ENCODE measurements at regions not wholly inside any gene's neighbourhood (a gene's known extent, or its start where the extent isn't known, plus 50 kb on each side); places are given as distances from the start of the nearest gene placed in this dataset.
A peak's percentile ranks its signal among the peaks of the same experiment; 100 is the strongest.
"Not testable (repeated sequence)": the region's sequence is repeated elsewhere in the genome, so short reads cannot be mapped to it uniquely, and the experiment has no call there.

- CTCF ChIA-PET = interaction anchor here (1.1 to 1.5 kb wide), 2 partner anchors 141 to 165 kb away, joined by 3 to 4 read pairs; no protein-coding TSS in a partner anchor
- POLR2A ChIA-PET = interaction anchor here (0.6 to 1.2 kb wide), 2 partner anchors 164 to 277 kb away, joined by 3 to 4 read pairs; partner anchors contain the start of gene CXCR4
- no peaks in the 10 kb centered on the region for H3K36me3 ChIP-seq (replicated peaks in 1 of 2; ENCODE audit: control insufficient read depth in 1 of 2, insufficient read depth in 2 of 2, low read length in 1 of 2)
- no peak overlapping the region for H3K9ac ChIP-seq
- TF ChIP-seq YY1 (IDR thresholded peaks at IDR 0.05; ENCODE audit: low read depth) (no peak), MXI1 (IDR thresholded peaks at IDR 0.05; ENCODE audit: low read depth, low read length) (no peak), RFX5 (IDR thresholded peaks at IDR 0.05; ENCODE audit: low read length) (no peak), PBX3 (IDR thresholded peaks at IDR 0.05) (no peak), EP300 (IDR thresholded peaks at IDR 0.05; ENCODE audit: borderline replicate concordance in 1 of 2, low read depth in 1 of 2, low read length in 1 of 2) (no peak), NFIC (IDR thresholded peaks at IDR 0.05; ENCODE audit: borderline replicate concordance) (no peak), ZBTB33 (IDR thresholded peaks at IDR 0.05; ENCODE audit: borderline replicate concordance, low read depth) (no peak), GABPA (IDR thresholded peaks at IDR 0.05; ENCODE audit: low read depth) (no peak)
- H3K27me3 ChIP-seq (ENCODE audit: insufficient read depth) = no peaks in the 10 kb centered on the region
- no peaks in the 10 kb centered on the region for H3F3A ChIP-seq (replicated peaks; ENCODE audit: insufficient read depth)
- no peaks in the 10 kb centered on the region for H3K9me2 ChIP-seq
- H3K79me2 ChIP-seq (ENCODE audit: insufficient read depth) = no peaks in the 10 kb centered on the region
- H3K4me1 ChIP-seq (ENCODE audit: control insufficient read depth in 1 of 2, insufficient read depth in 2 of 2, low read depth in 1 of 2, low read length in 1 of 2) = peaks cover 0 to 12% of the 10 kb centered on the region in 2 experiments; a peak in 1 of 4 replicates
- H3K4me3 ChIP-seq (ENCODE audit: low read depth in 2 of 2, low read length in 1 of 2) = no peak overlapping the region
- H4K20me1 ChIP-seq (ENCODE audit: insufficient read depth) = no peaks in the 10 kb centered on the region
- H3K27ac ChIP-seq (ENCODE audit: low read depth in 2 of 2, low read length in 1 of 2) = no peak overlapping the region
- no peaks in the 10 kb centered on the region for H3K9me3 ChIP-seq
- DNase-seq = no peak
- H3K4me2 ChIP-seq = no peak overlapping the region
- WGBS (ENCODE audit: low lambda C conversion rate) = 16% methylated on average over 6 of the region's 6 CpGs
- H2AFZ ChIP-seq (ENCODE audit: low read depth) = no peak overlapping the region
Observed at GRCh38 chr2:136282251-136282650, 164.3 kb upstream of the CXCR4 start.

GRCh38 chr2:136281281-136282114 lies 163.5 kb upstream of the CXCR4 start:
- Histone ChIP-seq H3K4me2 (no peak overlapping the region), H2AFZ (ENCODE audit: low read depth) (no peak overlapping the region), H3K9me3 (no peaks in the 10 kb centered on the region), H4K20me1 (ENCODE audit: insufficient read depth) (no peaks in the 10 kb centered on the region), H3F3A (replicated peaks; ENCODE audit: insufficient read depth) (no peaks in the 10 kb centered on the region), H3K27ac (ENCODE audit: low read depth in 2 of 2, low read length in 1 of 2) (no peak overlapping the region), H3K9me2 (no peaks in the 10 kb centered on the region), H3K4me1 (ENCODE audit: control insufficient read depth in 1 of 2, insufficient read depth in 2 of 2, low read depth in 1 of 2, low read length in 1 of 2) (peaks cover 0 to 12% of the 10 kb centered on the region in 2 experiments; a peak in 1 of 4 replicates), H3K27me3 (ENCODE audit: insufficient read depth) (no peaks in the 10 kb centered on the region), H3K4me3 (ENCODE audit: low read depth in 2 of 2, low read length in 1 of 2) (no peak overlapping the region), H3K36me3 (replicated peaks in 1 of 2; ENCODE audit: control insufficient read depth in 1 of 2, insufficient read depth in 2 of 2, low read length in 1 of 2) (no peaks in the 10 kb centered on the region), H3K79me2 (ENCODE audit: insufficient read depth) (no peaks in the 10 kb centered on the region), H3K9ac (no peak overlapping the region)
- ChIA-PET CTCF (interaction anchor here (1.1 to 1.5 kb wide), 2 partner anchors 142 to 164 kb away, joined by 3 to 4 read pairs; no protein-coding TSS in a partner anchor), POLR2A (interaction anchor here (0.6 to 1.2 kb wide), 2 partner anchors 163 to 277 kb away, joined by 3 to 4 read pairs; partner anchors contain the start of gene CXCR4)
- 34% methylated on average over 17 of the region's 17 CpGs for WGBS (ENCODE audit: low lambda C conversion rate)
- peak; percentile 62 for DNase-seq
- TF ChIP-seq POLR2AphosphoS5 (IDR thresholded peaks at IDR 0.05; ENCODE audit: low read depth, low read length) (no peak), CHD2 (IDR thresholded peaks at IDR 0.05; ENCODE audit: low read length, partially characterized antibody) (no peak), TAF1 (IDR thresholded peaks at IDR 0.05; ENCODE audit: borderline replicate concordance, low read depth, low read length) (no peak), GATA2 (CRISPR knock-in tag; IDR thresholded peaks at IDR 0.05) (peak; percentile 93), MAX (IDR thresholded peaks at IDR 0.05; ENCODE audit: low read depth) (no peak), USF2 (IDR thresholded peaks at IDR 0.05; ENCODE audit: borderline replicate concordance, low read depth, low read length) (no peak), SIN3A (IDR thresholded peaks at IDR 0.05; ENCODE audit: borderline replicate concordance, low read depth, low read length) (no peak), YY1 (IDR thresholded peaks at IDR 0.05; ENCODE audit: low read depth) (no peak), TEAD4 (IDR thresholded peaks at IDR 0.05; ENCODE audit: borderline replicate concordance, insufficient read depth) (no peak), EP300 (IDR thresholded peaks at IDR 0.05; ENCODE audit: borderline replicate concordance in 1 of 2, low read depth in 1 of 2, low read length in 1 of 2) (peak in 1 of 2 experiments; percentile 46; a peak in 1 of 4 replicates), FOSL2 (IDR thresholded peaks at IDR 0.05; ENCODE audit: borderline replicate concordance, low read depth) (no peak)

- POLR2A ChIA-PET; H3K4me1 ChIP-seq (ENCODE audit: control insufficient read depth in 1 of 2, insufficient read depth in 2 of 2, low read depth in 1 of 2, low read length in 1 of 2); H3K36me3 ChIP-seq (replicated peaks in 1 of 2; ENCODE audit: control insufficient read depth in 1 of 2, insufficient read depth in 2 of 2, low read length in 1 of 2); DNase-seq; H3K27ac ChIP-seq (ENCODE audit: low read depth in 2 of 2, low read length in 1 of 2); H3K79me2 ChIP-seq (ENCODE audit: insufficient read depth); H3K9me2 ChIP-seq; H4K20me1 ChIP-seq (ENCODE audit: insufficient read depth); H3K9ac ChIP-seq; H3K4me2 ChIP-seq; H3K4me3 ChIP-seq (ENCODE audit: low read depth in 2 of 2, low read length in 1 of 2); H2AFZ ChIP-seq (ENCODE audit: low read depth); H3F3A ChIP-seq (replicated peaks; ENCODE audit: insufficient read depth); H3K27me3 ChIP-seq (ENCODE audit: insufficient read depth); H3K9me3 ChIP-seq; CTCF ChIA-PET: not testable (repeated sequence)
- 80% methylated on average over 1 of the region's 4 CpGs for WGBS (ENCODE audit: low lambda C conversion rate)
Observed at GRCh38 chr2:136266346-136266745, 148.4 kb upstream of the CXCR4 start.
